WTC11 (cell line): ENCODE measurements at regions not wholly inside any gene's neighbourhood (a gene's known extent, or its start where the extent isn't known, plus 50 kb on each side); places are given as distances from the start of the nearest gene placed in this dataset.

Source experiments
- ATAC-seq: fragments of 200-7000 bp; cut with Tn5 transposase; 2 replicates; pipeline ENCODE4 v1.10.0; 2021; ENCODE audit warnings: mild to moderate bottlenecking, moderate library complexity
- CTCF ChIA-PET: fragments of 300-600 bp; sonication (Branson Sonifier 250); formaldehyde crosslinking; loops from one replicate; lab custom pipeline; 2021; ENCODE audit warnings: antibody characterized with exemption; lab: Charles Lee
- POLR2A ChIA-PET: fragments of 350-600 bp; sonication (Branson Sonifier 250); formaldehyde crosslinking; loops from one replicate; lab custom pipeline; 2021; ENCODE audit warnings: antibody characterized with exemption; lab: Charles Lee
- DNase-seq: peaks from one replicate; pipeline ENCODE4 v3.0.0; 2021; ENCODE audit warnings: low spot score
- H3K27ac Mint-ChIP-seq: 2 replicates; pipeline ENCODE4 v1.8.0; 2021; ENCODE audit warnings: mixed read lengths
- H3K27me3 Mint-ChIP-seq: 2 replicates; pipeline ENCODE4 v1.8.0; 2021; ENCODE audit warnings: low read depth, mild to moderate bottlenecking, moderate library complexity, mixed read lengths
- H3K36me3 Mint-ChIP-seq: 2 replicates; pipeline ENCODE4 v1.8.0; 2021; ENCODE audit warnings: mixed read lengths
- H3K4me1 Mint-ChIP-seq: 2 replicates; pipeline ENCODE4 v1.8.0; 2022; ENCODE audit warnings: mixed read lengths
- H3K4me3 Mint-ChIP-seq: 2 replicates; pipeline ENCODE4 v1.8.0; 2021; ENCODE audit warnings: mild to moderate bottlenecking, moderate library complexity, mixed read lengths
- H3K9me3 Mint-ChIP-seq: 2 replicates; pipeline ENCODE4 v1.8.0; 2021; ENCODE audit warnings: mixed read lengths
- CBFB ChIP-seq: sonication (generic); formaldehyde crosslinking; IDR thresholded peaks from 2 replicates; pipeline ENCODE4 v1.8.1; 2022; ENCODE audit warnings: mild to moderate bottlenecking, low read depth, missing genetic modification reagents
- ELF4 ChIP-seq: sonication (generic); formaldehyde crosslinking; IDR thresholded peaks from 2 replicates; pipeline ENCODE4 v1.8.1; 2022; ENCODE audit warnings: low read depth, mild to moderate bottlenecking, moderate library complexity, missing genetic modification reagents
- EMX1 ChIP-seq: fragments of 250-450 bp; sonication (Bioruptor Pico); IDR thresholded peaks from 2 replicates; pipeline ENCODE4 v1.8.0; 2021; ENCODE audit warnings: mild to moderate bottlenecking
- IRF2 ChIP-seq: sonication (generic); formaldehyde crosslinking; IDR thresholded peaks from 2 replicates; pipeline ENCODE4 v1.8.0; 2022; ENCODE audit warnings: low read depth, missing genetic modification reagents, borderline replicate concordance
- JAZF1 ChIP-seq: fragments of 250-450 bp; sonication (Bioruptor Pico); IDR thresholded peaks from 2 replicates; pipeline ENCODE4 v1.9.0; 2021; ENCODE audit warnings: moderate library complexity, mild to moderate bottlenecking, inconsistent platforms
- JUN ChIP-seq: sonication (generic); formaldehyde crosslinking; IDR thresholded peaks from 2 replicates; pipeline ENCODE4 v1.8.0; 2023; ENCODE audit warnings: mild to moderate bottlenecking, missing genetic modification reagents
- KAT7 ChIP-seq: sonication (generic); formaldehyde crosslinking; IDR thresholded peaks from 2 replicates; pipeline ENCODE4 v1.8.1; 2023; ENCODE audit warnings: missing genetic modification reagents, mild to moderate bottlenecking, borderline replicate concordance
- MYBL2 ChIP-seq: sonication (generic); formaldehyde crosslinking; IDR thresholded peaks from 2 replicates; pipeline ENCODE4 v1.8.1; 2023; ENCODE audit warnings: mild to moderate bottlenecking, moderate library complexity, missing genetic modification reagents
- NR1H2 ChIP-seq: sonication (generic); formaldehyde crosslinking; IDR thresholded peaks from 2 replicates; pipeline ENCODE4 v1.9.0; 2021; ENCODE audit warnings: mild to moderate bottlenecking, moderate library complexity, missing genetic modification reagents
- NR2C2 ChIP-seq: sonication (generic); formaldehyde crosslinking; IDR thresholded peaks from 2 replicates; pipeline ENCODE4 v1.8.0; 2022; ENCODE audit warnings: mild to moderate bottlenecking, missing genetic modification reagents
- RORB ChIP-seq: fragments of 250-450 bp; sonication (Bioruptor Pico); IDR thresholded peaks from 2 replicates; pipeline ENCODE4 v1.9.0; 2021; ENCODE audit warnings: mild to moderate bottlenecking
- SMAD3 ChIP-seq: sonication (generic); formaldehyde crosslinking; IDR thresholded peaks from 2 replicates; pipeline ENCODE4 v1.8.0; 2022; ENCODE audit warnings: missing genetic modification reagents, mild to moderate bottlenecking, borderline replicate concordance
- TCF7 ChIP-seq: sonication (generic); formaldehyde crosslinking; IDR thresholded peaks from 2 replicates; pipeline ENCODE4 v1.8.0; 2022; ENCODE audit warnings: mild to moderate bottlenecking, low read depth, missing genetic modification reagents, moderate library complexity
- TP53 ChIP-seq: sonication (generic); formaldehyde crosslinking; IDR thresholded peaks from 2 replicates; pipeline ENCODE4 v1.8.1; 2023; ENCODE audit warnings: mild to moderate bottlenecking, missing genetic modification reagents
- ZBTB21 ChIP-seq: sonication (generic); formaldehyde crosslinking; IDR thresholded peaks from 2 replicates; pipeline ENCODE4 v1.8.1; 2023; ENCODE audit warnings: mild to moderate bottlenecking, missing genetic modification reagents, borderline replicate concordance
- ZNF121 ChIP-seq: sonication (generic); formaldehyde crosslinking; IDR thresholded peaks from 2 replicates; pipeline ENCODE4 v1.8.0; 2023; ENCODE audit warnings: missing genetic modification reagents
- ZNF138 ChIP-seq: sonication (generic); formaldehyde crosslinking; conservative IDR thresholded peaks from 2 replicates; pipeline ENCODE4 v1.8.1; 2022; ENCODE audit warnings: mild to moderate bottlenecking, moderate library complexity, missing genetic modification reagents
- ZNF263 ChIP-seq: sonication (generic); formaldehyde crosslinking; IDR thresholded peaks from 2 replicates; pipeline ENCODE4 v1.8.1; 2022; ENCODE audit warnings: low read depth, mild to moderate bottlenecking, moderate library complexity, missing genetic modification reagents
- ZNF396 ChIP-seq: fragments of 250-450 bp; sonication (Bioruptor Pico); IDR thresholded peaks from 2 replicates; pipeline ENCODE4 v1.8.0; 2021; ENCODE audit warnings: mild to moderate bottlenecking, moderate library complexity, borderline replicate concordance
- ZNF671 ChIP-seq: fragments of 250-450 bp; sonication (Bioruptor Pico); IDR thresholded peaks from 2 replicates; pipeline ENCODE4 v1.8.0; 2021; ENCODE audit warnings: mild to moderate bottlenecking
- TF ChIP-seq, protein P1 (sequence below): sonication (generic); formaldehyde crosslinking; IDR thresholded peaks from 2 replicates; pipeline ENCODE4 v1.8.1; 2023; ENCODE audit warnings: mild to moderate bottlenecking, missing genetic modification reagents, moderate library complexity
- TF ChIP-seq, protein P2 (sequence below): fragments of 250-450 bp; sonication (Bioruptor Pico); conservative IDR thresholded peaks from 2 replicates; pipeline ENCODE4 v1.9.0; 2021; ENCODE audit warnings: mild to moderate bottlenecking
- TF ChIP-seq, protein P3 (sequence below): sonication (generic); formaldehyde crosslinking; IDR thresholded peaks from 2 replicates; pipeline ENCODE4 v1.8.0; 2022; ENCODE audit warnings: mild to moderate bottlenecking, missing genetic modification reagents
- TF ChIP-seq, protein P4 (sequence below): fragments of 250-450 bp; sonication (Bioruptor Pico); IDR thresholded peaks from 2 replicates; pipeline ENCODE4 v2.1.2; 2022; ENCODE audit warnings: mild to moderate bottlenecking, moderate library complexity
- TF ChIP-seq, protein P5 (sequence below): sonication (generic); formaldehyde crosslinking; IDR thresholded peaks from 2 replicates; pipeline ENCODE4 v1.8.0; 2023; ENCODE audit warnings: missing genetic modification reagents
- TF ChIP-seq, protein P6 (sequence below): sonication (generic); formaldehyde crosslinking; conservative IDR thresholded peaks from 2 replicates; pipeline ENCODE4 v1.8.1; 2023; ENCODE audit warnings: mild to moderate bottlenecking, low read depth, missing genetic modification reagents, moderate library complexity
- TF ChIP-seq, protein P7 (sequence below): sonication (generic); formaldehyde crosslinking; IDR thresholded peaks from 2 replicates; pipeline ENCODE4 v1.8.1; 2023; ENCODE audit warnings: mild to moderate bottlenecking, missing genetic modification reagents, moderate library complexity
- TF ChIP-seq, protein P8 (sequence below): sonication (generic); formaldehyde crosslinking; IDR thresholded peaks from 2 replicates; pipeline ENCODE4 v1.8.1; 2022; ENCODE audit warnings: missing genetic modification reagents, borderline replicate concordance

DNA sequence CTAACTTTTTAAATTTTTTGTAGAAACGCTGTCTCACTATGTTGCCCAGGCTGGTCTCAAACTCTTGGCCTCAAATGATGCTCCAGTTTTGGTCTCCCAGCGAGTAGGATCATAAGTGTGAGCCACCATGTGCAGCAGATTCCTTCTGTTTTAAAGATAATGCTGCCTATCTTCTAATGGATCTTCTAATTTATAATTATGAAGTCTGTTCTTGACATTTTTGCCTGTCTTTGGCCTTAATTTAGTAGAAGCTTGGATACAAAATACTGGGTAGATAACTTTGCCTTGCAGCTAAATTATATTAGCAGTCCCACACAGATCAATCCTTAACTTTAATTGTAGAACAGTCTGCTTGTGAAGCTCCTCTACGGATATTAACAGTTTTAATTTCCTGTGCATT is 566.6 kb upstream of the CDH8 start:
- ATAC-seq = no peak
- no peak overlapping the region for H3K4me3 Mint-ChIP-seq
- no peak for DNase-seq
- no peaks in the 10 kb centered on the region for H3K36me3 Mint-ChIP-seq
- no peak for TF ChIP-seq EMX1 (CRISPR knock-in tag)
- TF ChIP-seq, protein P1, sequence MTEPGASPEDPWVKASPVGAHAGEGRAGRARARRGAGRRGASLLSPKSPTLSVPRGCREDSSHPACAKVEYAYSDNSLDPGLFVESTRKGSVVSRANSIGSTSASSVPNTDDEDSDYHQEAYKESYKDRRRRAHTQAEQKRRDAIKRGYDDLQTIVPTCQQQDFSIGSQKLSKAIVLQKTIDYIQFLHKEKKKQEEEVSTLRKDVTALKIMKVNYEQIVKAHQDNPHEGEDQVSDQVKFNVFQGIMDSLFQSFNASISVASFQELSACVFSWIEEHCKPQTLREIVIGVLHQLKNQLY (CRISPR knock-in tag) = no peak
- TF ChIP-seq ZNF396 (CRISPR knock-in tag) = no peak
- TF ChIP-seq ZNF121 (CRISPR knock-in tag) = no peak
- no peak for TF ChIP-seq JAZF1 (CRISPR knock-in tag)
- TF ChIP-seq, protein P2, sequence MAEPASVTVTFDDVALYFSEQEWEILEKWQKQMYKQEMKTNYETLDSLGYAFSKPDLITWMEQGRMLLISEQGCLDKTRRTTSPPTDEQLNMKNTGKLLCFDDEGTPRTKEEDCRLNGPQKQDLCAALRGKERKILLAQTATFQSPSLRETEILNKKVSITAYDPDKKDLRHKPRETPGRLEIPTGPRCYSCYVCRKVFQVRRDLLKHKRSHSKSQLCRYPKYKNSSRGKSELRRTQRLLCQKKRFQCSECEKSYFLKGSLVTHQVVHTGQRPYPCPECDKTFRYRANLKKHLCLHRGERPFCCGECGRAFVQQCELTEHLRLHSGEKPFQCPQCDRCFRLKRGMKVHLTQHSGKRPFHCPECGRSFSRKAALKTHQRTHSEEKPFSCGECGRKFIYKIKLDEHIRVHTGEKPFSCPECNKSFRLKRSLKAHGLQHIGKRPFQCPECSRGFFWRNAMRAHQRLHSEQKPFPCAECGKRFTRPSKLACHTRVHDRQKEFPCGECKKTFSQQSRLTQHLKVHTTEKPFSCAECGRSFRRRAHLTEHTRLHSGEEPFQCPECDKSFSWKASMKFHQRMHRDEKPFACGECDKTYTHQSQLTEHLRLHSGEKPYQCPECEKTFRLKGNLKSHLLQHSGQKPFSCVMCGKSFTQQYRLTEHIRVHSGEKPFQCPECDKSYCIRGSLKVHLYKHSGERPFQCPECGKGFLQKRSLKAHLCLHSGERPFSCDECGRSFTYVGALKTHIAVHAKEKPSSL (CRISPR knock-in tag) = no peak
- no peak for TF ChIP-seq RORB (CRISPR knock-in tag)
- TF ChIP-seq, protein P3, sequence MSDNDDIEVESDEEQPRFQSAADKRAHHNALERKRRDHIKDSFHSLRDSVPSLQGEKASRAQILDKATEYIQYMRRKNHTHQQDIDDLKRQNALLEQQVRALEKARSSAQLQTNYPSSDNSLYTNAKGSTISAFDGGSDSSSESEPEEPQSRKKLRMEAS (CRISPR knock-in tag) = no peak
- TF ChIP-seq, protein P4, sequence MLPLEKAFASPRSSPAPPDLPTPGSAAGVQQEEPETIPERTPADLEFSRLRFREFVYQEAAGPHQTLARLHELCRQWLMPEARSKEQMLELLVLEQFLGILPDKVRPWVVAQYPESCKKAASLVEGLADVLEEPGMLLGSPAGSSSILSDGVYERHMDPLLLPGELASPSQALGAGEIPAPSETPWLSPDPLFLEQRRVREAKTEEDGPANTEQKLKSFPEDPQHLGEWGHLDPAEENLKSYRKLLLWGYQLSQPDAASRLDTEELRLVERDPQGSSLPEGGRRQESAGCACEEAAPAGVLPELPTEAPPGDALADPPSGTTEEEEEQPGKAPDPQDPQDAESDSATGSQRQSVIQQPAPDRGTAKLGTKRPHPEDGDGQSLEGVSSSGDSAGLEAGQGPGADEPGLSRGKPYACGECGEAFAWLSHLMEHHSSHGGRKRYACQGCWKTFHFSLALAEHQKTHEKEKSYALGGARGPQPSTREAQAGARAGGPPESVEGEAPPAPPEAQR (CRISPR knock-in tag) = no peak
- TF ChIP-seq TP53 (CRISPR knock-in tag) = no peak
- no peak for TF ChIP-seq IRF2 (CRISPR knock-in tag)
- TF ChIP-seq CBFB (CRISPR knock-in tag) = no peak
- TF ChIP-seq, protein P5, sequence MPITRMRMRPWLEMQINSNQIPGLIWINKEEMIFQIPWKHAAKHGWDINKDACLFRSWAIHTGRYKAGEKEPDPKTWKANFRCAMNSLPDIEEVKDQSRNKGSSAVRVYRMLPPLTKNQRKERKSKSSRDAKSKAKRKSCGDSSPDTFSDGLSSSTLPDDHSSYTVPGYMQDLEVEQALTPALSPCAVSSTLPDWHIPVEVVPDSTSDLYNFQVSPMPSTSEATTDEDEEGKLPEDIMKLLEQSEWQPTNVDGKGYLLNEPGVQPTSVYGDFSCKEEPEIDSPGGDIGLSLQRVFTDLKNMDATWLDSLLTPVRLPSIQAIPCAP (CRISPR knock-in tag) = no peak
- TF ChIP-seq ZNF263 (CRISPR knock-in tag) = no peak
- no peak for TF ChIP-seq ZNF671
- TF ChIP-seq, protein P6, sequence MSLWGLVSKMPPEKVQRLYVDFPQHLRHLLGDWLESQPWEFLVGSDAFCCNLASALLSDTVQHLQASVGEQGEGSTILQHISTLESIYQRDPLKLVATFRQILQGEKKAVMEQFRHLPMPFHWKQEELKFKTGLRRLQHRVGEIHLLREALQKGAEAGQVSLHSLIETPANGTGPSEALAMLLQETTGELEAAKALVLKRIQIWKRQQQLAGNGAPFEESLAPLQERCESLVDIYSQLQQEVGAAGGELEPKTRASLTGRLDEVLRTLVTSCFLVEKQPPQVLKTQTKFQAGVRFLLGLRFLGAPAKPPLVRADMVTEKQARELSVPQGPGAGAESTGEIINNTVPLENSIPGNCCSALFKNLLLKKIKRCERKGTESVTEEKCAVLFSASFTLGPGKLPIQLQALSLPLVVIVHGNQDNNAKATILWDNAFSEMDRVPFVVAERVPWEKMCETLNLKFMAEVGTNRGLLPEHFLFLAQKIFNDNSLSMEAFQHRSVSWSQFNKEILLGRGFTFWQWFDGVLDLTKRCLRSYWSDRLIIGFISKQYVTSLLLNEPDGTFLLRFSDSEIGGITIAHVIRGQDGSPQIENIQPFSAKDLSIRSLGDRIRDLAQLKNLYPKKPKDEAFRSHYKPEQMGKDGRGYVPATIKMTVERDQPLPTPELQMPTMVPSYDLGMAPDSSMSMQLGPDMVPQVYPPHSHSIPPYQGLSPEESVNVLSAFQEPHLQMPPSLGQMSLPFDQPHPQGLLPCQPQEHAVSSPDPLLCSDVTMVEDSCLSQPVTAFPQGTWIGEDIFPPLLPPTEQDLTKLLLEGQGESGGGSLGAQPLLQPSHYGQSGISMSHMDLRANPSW (CRISPR knock-in tag) = no peak
- no peak for TF ChIP-seq ZNF138 (CRISPR knock-in tag)
- no peak for TF ChIP-seq NR1H2
- H3K27ac Mint-ChIP-seq = no peak overlapping the region
- H3K4me1 Mint-ChIP-seq = no peaks in the 10 kb centered on the region
- no peaks in the 10 kb centered on the region for H3K27me3 Mint-ChIP-seq
- CTCF ChIA-PET = no interaction called here
- no peaks in the 10 kb centered on the region for H3K9me3 Mint-ChIP-seq
- POLR2A ChIA-PET = no interaction called here

DNA sequence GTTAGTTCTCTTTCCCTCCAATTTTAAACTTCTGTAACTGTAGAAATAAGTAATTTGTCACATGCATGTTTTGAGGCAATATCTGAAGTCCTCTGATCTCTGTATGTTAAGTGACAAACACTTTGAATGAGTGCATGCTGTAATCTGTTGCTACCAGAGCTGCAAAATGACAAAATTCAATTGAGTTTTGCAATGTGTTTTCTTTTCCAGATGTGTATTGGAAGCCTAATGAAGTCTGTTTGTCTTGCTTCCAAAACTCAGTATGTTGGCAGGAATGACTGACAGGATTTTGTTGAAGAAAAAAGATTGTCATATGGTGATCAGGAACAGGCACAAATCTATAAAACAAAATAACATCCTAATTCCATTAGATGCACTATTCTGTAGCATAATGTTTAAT is 561.6 kb upstream of the CDH8 start:
- H3K4me3 Mint-ChIP-seq = no peak overlapping the region
- no peaks in the 10 kb centered on the region for H3K4me1 Mint-ChIP-seq
- H3K36me3 Mint-ChIP-seq = no peaks in the 10 kb centered on the region
- H3K27ac Mint-ChIP-seq = no peak overlapping the region
- no peaks in the 10 kb centered on the region for H3K27me3 Mint-ChIP-seq
- ChIA-PET POLR2A (no interaction called here), CTCF (no interaction called here)
- ATAC-seq (no peak), DNase-seq (no peak)
- H3K9me3 Mint-ChIP-seq = peaks cover 3% of the 10 kb centered on the region; the same call in 1 of the 2 replicates
- TF ChIP-seq ZBTB21 (CRISPR knock-in tag) (no peak), TCF7 (CRISPR knock-in tag) (no peak), ELF4 (no peak), JUN (CRISPR knock-in tag) (no peak), SMAD3 (CRISPR knock-in tag) (no peak), ZNF396 (CRISPR knock-in tag) (no peak), KAT7 (no peak), MYBL2 (CRISPR knock-in tag) (no peak), TP53 (CRISPR knock-in tag) (no peak), NR2C2 (CRISPR knock-in tag) (no peak)
- TF ChIP-seq, protein P7, sequence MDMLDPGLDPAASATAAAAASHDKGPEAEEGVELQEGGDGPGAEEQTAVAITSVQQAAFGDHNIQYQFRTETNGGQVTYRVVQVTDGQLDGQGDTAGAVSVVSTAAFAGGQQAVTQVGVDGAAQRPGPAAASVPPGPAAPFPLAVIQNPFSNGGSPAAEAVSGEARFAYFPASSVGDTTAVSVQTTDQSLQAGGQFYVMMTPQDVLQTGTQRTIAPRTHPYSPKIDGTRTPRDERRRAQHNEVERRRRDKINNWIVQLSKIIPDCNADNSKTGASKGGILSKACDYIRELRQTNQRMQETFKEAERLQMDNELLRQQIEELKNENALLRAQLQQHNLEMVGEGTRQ (CRISPR knock-in tag) = no peak
- TF ChIP-seq, protein P8, sequence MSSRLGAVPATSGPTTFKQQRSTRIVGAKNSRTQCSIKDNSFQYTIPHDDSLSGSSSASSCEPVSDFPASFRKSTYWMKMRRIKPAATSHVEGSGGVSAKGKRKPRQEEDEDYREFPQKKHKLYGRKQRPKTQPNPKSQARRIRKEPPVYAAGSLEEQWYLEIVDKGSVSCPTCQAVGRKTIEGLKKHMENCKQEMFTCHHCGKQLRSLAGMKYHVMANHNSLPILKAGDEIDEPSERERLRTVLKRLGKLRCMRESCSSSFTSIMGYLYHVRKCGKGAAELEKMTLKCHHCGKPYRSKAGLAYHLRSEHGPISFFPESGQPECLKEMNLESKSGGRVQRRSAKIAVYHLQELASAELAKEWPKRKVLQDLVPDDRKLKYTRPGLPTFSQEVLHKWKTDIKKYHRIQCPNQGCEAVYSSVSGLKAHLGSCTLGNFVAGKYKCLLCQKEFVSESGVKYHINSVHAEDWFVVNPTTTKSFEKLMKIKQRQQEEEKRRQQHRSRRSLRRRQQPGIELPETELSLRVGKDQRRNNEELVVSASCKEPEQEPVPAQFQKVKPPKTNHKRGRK (CRISPR knock-in tag) = no peak
